Left renal pelvis (tissue), 4 donors: ENCODE measurements at regions not wholly inside any gene's neighbourhood (a gene's known extent, or its start where the extent isn't known, plus 50 kb on each side); places are given as distances from the start of the nearest gene placed in this dataset.

Experiments used
- DNase-seq, 4 donors: peaks; one replicate each; pipeline ENCODE4 v3.0.0-alpha.2; 2013; ENCODE audit warnings: low read depth in 4 of 4, low spot score in 3 of 4

GRCh38 chr1:58861506-58861905 is 77.7 kb upstream of the JUN start:
- DNase-seq, result no peak

GRCh38 chr1:58862728-58863385 is 79.0 kb upstream of the JUN start:
- DNase-seq, result no peak

DNA sequence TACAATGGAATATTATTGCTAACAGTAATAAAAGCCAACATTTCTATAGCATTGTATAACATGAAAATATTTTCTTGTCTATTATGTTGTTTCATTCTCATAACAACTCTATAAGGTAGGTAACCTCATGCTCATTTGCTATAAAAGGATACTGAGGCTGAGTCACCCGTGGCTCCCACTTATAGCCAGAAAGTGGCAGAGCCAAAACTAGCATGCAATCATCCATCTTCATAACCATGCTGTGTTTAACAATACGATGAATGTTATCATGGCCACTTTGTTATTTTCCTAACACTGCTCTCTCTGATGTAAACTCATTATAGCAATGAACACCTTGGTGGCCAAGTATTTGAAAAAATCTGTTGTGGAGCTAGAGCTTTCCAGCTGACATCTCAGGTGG is 80.8 kb upstream of the JUN start:
- no peak for DNase-seq

DNA sequence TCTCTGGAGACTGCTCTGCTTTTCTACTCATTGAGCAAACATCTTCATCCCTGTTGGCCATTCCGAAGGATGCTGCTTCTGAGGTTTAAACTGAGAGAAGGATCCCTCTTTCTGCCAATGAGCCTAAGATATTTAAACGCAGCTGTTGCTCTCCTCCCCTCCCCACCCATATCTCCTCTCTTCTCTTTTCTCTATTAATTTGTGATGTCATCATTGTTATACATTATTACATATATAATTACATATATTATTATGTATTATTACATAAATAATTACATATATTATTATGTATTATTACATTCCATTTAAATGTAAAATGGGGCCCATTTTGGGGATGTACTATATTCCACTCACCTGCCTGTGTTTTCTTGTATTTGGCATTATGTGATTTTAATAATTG is 82.7 kb upstream of the JUN start:
- DNase-seq, result no peak

GRCh38 chr1:58869638-58870297 is 85.9 kb upstream of the JUN start:
- no peak for DNase-seq

GRCh38 chr1:58870298-58870676 is 86.4 kb upstream of the JUN start:
- no peak for DNase-seq

DNA sequence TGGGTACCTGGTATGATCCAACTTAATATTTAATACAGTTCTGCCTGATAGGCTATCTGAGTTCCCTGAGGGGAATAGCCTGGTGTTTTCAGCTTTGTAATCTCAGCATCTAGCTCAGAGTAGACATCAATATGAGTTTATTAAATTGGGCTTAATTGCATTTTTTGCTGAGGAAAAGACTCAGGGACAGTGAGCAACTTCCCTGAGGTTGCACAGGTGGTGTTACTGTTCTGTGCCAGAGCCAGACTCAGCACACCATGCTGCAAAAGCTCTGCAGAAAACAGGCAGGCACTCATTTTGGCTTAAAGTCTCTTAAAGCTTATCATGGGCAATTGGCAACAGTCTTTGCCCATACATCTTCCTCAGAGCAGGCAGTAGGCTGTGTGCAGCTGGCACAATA is 90.5 kb upstream of the JUN start:
- no peak for DNase-seq

GRCh38 chr1:58874757-58875755 is 91.2 kb upstream of the JUN start:
- no peak for DNase-seq

DNA sequence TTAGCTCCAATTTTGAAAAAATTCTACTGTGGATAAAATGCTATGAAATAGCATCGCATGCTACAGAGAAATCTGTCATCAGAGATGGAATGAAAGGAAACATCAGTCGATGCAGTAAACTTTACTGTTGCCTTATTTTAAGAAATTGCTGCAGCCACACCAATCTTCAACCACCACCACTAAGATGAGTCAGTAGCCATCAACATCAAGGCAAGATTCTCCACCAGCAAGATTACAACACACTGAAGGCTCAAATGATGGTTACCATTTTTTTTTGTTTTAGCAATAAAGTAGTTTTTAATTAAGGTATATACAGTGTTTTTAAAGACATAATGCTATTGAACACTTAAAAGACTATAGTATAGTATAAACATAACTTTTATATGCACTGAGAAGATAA is 95.6 kb upstream of the JUN start:
- no peak for DNase-seq

DNA sequence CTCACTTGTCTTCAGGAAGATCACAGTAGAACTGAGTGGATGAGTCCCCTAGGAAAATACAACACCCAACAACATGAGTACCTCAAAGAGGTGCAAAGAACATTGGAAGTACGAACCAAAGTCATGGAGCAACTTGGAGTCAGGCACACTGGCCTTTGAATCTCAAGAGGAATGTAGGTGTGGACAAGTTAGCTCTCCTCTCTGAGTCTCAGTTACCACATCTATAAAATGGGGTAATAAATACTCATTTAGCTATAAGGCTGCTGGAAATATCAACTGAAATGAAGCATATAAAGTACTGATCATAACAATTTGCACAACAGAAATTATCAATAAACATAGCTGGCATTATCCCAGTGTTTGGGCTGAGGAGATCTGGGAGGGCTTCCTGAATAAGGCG is 96.7 kb upstream of the JUN start:
- DNase-seq, result no peak

DNA sequence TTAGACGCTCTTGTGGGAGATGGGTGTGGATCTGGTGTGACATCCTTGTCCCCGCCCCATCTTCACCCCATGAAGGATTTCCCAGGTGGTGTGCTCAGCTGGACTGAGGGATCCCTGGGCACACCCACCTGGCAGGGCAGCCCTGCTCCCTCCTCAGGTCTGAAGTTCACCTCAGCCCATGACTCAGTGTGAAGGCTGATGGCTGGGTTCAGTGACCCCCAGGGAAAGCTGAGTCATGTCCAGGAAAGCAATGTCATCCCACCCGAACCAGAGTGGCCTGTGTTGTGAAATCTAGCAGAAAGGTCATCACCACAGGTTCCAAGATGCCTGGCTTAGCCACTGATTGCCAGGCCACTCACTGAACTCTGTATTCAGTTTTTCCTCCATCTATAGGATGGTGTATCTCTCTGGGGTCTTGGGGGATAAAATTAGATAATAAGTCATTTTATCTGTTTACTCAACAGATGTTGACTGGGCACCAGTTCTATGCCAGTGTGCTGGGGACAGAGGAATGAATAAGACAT is 97.7 kb upstream of the JUN start:
- DNase-seq, result no peak

GRCh38 chr1:58882322-58882948 is 98.6 kb upstream of the JUN start:
- DNase-seq, result no peak

- no peak for DNase-seq
Observed at GRCh38 chr1:58883037-58883887, 99.4 kb upstream of the JUN start.

DNA sequence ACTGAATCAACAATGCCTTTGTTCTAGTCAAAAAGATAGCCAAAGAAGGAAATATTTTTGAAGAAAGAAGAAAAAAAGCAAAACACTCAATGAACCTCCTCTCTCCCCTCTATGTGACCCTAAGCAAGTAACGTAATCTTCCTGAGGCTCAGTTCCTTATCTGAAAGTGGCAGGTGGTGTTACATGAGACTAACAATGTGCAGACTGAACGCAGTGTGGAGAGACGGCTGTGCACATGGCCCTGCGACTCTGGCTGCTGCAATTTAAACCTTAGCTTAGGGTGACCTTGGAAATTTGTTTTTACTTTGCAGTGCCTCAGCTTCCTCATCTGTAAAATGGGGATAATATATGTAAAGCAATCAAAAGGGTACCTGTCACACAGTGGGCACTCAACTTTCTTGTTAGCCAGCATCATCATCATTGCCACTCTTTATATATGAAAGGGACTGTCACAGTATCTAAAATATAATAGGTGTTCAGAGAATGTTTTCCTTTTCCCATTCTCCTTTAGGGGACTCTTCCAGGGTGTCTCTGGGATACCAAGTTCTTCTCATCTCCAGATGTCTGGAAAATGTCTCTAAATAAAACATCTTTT is 100.1 kb upstream of the JUN start:
- no peak for DNase-seq

- peak in 1 of 4 donors; percentile 39 for DNase-seq
Observed at GRCh38 chr1:58884706-58885661, 101.1 kb upstream of the JUN start.

DNA sequence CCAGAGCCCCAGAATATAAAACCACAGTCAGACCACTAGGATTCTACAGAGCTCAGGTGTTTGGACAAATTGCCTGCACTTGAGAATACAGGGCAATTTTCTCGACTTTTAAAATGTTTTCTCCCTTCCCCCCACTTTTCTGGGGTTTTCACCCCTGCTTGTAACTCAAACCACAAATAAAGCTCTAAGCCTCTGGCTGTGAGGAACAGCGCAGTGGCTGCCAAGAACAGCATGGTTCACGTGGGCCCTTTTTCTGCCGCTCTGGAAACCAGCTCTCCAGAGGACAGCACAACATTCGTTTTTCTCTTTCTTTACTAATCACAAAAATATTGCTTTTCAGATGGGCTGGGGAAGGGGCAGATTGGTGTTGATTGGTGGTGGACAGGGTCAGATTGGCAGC is 102.2 kb upstream of the JUN start:
- DNase-seq, result no peak

DNA sequence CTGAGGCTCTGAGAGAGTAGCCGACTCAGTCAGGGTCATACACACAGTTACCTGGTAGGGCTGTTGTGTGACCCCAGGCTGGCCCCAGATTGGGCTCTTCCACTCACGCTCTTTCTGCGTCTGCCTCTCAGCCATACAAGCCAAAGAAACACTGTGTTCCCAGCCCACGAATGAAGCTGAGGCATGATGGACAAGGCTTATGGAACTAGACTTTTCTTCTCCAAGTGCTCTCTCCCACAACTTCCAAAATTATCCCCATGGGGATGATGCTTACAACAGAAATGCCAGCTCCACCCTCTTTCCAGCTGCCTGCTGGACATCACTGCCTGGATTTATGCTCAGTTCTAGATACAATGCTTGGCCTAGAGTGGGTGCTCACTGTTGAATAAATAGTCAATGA is 102.8 kb upstream of the JUN start:
- DNase-seq, result no peak

GRCh38 chr1:58887059-58887458 is 103.2 kb upstream of the JUN start:
- no peak for DNase-seq
